HG02973 (cell line): ENCODE measurements at regions not wholly inside any gene's neighbourhood (a gene's known extent, or its start where the extent isn't known, plus 50 kb on each side); places are given as distances from the start of the nearest gene placed in this dataset.

Source experiments
- ATAC-seq: cut with Tn5 transposase; IDR thresholded peaks from one replicate; pipeline ENCODE4 v1.9.1; 2021; ENCODE audit warnings: moderate library complexity; ENCODE audit not compliant: unreplicated experiment

DNA sequence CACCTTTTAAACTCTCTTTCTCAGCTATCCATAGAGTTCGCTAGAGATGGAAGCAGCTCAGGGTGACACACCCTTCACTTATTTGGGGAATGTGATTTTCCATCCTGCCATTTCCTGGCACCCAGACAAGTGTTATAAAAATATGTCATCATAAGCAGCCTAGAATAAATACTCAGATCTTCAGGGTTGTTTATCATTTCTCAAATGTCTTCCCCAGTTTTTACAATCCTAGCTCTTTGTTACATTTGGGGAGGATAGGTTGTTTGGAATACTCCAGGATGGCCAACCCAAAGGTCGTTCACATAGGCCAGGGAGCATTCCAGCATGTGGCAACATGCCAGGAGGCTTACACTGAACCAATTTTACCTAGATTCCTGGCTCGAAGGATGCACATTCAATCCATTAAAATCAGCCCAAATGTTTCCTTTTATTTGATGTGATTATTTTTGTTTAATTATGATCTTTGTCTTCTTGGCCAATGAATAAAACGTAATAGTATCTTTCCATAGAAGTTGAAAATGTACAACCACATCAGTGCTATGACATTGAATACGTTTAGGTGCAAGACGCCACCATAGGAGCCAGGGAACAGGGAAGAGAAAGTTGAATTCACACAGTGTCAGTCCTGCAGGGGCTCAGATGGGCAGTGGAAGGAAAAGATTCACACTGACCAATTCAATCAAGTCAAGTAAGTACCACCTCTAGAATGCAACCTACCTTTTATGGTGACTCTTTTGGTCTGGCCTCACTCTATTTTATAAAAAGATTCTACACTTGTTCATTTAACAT is 537.7 kb upstream of the MDFIC2 start:
- ATAC-seq, result no peak

- ATAC-seq, result no peak
Measured at GRCh38 chr3:70840106-70840870, 527.9 kb upstream of the MDFIC2 start.

- ATAC-seq, result no peak
Measured at GRCh38 chr3:70833239-70833960, 521.0 kb upstream of the MDFIC2 start.

DNA sequence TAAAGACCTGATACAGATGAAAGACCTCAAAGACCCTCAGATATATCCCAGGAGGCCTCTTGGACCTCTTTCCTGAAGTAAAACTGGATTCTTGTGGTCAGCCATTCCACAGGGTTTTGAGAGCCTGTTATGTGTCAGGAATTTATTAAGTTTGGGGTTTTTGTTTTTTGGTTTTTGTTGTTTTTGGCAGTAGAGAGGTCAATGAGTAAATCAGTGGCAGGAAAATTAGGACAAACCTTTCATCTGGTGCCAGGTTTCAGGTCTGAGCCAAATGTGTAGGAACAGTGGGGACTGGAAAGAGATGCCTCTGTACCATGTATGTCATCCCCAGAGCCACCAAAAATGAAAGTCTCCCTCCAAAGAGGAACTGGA is 520.4 kb upstream of the MDFIC2 start:
- ATAC-seq, result no peak

GRCh38 chr3:70832089-70832833 is 519.8 kb upstream of the MDFIC2 start:
- no peak for ATAC-seq

DNA sequence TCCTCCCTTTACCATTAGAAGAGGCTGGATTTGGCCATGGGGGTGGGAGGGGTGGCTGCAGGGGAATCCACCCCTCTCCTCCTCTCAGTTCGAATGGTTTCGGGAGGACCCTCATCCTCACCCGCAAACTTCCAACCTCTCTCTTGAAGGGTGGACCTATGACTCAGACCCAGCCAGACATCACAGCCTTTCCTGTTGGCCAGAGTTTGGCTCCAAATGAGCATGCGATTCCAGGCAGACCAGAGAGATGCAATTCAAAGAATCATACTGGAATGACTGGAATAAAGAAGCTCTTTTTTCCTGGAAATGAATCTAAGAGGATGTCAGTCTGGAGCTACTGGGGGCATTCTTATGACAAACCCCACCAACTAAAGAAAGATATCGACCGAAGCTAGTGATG is 516.7 kb upstream of the MDFIC2 start:
- ATAC-seq, result no peak

- ATAC-seq, result no peak
Measured at GRCh38 chr3:70824773-70825172, 512.3 kb upstream of the MDFIC2 start.

GRCh38 chr3:70824078-70824477 is 511.6 kb upstream of the MDFIC2 start:
- no peak for ATAC-seq

DNA sequence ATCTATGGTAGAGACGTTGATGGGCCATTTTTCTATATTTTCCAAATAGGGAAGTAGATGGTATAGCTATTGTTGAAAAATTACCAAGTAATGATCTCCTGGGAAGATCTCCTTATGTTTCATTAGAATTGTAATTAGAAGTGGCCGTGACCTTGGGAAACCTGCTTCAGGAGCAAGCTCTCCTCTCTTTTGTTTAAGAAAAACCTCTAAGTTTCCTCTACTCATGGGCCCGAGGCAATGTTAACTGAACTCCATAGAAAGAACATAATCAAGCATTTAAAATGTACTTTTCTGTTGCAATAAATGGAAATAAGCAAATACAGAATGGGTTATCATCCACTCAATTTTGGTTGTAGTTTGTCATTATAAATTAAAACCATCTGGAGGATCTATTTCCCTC is 511.2 kb upstream of the MDFIC2 start:
- no peak for ATAC-seq

GRCh38 chr3:70822669-70823068 is 510.2 kb upstream of the MDFIC2 start:
- ATAC-seq, result no peak

DNA sequence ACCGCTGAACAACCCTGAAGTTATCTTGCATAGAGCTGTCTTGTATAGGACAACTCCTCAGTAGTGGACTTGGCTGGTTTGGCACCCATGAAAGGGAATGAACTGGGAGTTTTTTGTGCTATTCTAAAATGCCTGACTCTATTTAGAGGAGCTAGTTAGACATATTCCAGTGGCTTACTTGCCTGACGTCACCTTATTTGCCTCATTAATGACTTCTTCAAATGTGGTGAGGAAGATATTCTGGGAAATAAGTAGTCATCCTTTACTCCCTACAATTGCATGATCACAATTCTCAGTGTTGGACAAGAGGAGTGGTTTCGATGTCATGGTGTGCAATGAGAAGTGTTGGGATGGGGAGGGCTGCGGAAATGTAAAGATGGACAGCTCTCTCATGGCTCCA is 509.2 kb upstream of the MDFIC2 start:
- ATAC-seq, result no peak

DNA sequence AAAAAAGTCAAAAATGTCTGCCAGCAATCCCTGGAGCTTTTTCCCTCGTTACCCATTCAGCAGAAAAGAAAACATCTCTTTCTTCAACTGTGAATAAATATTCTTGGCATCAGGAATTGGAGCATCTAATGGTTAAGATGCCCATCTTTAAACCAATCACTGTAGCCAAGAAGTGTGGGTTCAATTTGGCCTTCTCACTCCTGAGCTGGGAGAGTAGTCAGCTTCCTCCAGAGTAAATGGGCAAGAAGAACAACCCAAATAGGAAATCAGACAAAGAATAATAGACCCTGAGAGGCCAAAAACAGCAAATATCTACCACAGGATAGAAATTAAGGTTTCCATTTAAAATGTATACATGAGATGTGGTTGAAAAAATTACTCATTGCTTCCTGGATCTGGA is 508.0 kb upstream of the MDFIC2 start:
- ATAC-seq, result no peak

DNA sequence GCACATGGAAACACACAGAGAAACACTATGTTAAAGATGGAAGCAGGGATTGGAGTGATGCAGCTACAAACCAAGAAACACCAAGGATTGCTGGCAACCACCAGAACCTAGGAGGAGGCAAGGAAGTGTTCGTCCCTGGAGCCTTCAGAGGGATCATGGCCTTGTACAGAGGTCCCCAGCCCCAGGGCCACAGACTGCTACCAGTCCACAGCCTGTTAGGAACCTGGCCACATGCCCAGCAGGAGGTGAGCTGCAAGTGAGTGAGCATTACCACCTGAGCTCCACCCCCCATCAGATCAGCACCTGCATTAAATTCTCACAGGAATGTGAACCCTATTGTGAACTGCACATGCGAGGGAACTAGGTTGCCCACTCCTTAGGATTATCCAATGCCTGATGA is 505.7 kb upstream of the MDFIC2 start:
- ATAC-seq, result no peak

- ATAC-seq, result no peak
Measured at GRCh38 chr3:70816346-70816745, 503.9 kb upstream of the MDFIC2 start.

DNA sequence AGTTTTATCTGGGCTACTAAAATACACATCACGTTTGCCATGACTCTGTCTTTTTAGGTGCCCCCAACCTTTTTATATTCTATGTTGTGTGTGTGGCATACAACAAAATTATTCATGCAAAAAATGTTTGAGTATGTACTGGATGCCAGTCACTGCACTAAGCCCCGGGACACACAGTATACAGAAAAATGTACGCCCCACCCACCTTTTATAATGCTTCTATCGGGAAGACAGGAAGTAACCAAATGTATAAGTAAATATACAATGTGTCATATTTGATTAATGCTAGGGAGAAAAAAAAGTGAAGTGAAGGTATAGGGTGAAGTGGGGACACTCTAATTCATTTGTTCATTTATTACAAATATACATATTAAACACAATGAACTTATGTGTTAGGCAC is 503.4 kb upstream of the MDFIC2 start:
- no peak for ATAC-seq

GRCh38 chr3:70813311-70813710 is 500.9 kb upstream of the MDFIC2 start:
- no peak for ATAC-seq

GRCh38 chr3:70811880-70812279 is 499.4 kb upstream of the MDFIC2 start:
- ATAC-seq, result no peak

- ATAC-seq, result no peak
Measured at GRCh38 chr3:70808881-70809280, 496.4 kb upstream of the MDFIC2 start.

DNA sequence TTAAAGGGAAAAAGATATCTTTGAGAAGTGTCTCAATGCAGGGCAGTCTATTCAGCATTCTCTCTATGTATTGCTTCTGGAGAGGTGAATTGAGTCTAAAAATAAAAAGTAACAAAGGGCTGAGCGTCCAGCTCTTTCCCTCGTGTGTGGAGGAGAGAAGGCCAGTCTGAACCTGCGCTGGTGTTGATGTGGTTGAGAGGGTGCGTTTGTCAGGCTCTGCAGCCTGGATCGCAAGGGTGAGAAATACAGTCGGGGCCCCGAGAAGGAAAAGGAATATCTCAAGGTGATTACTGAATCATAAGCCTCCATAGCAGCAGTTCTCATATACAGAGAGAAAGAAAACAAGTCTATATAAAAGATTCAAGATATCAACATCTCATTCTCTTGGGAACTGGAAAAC is 494.1 kb upstream of the MDFIC2 start:
- no peak for ATAC-seq

- no peak for ATAC-seq
Measured at GRCh38 chr3:70806021-70806420, 493.6 kb upstream of the MDFIC2 start.
